ENCODE measurements at regions not wholly inside any gene's neighbourhood (a gene's known extent, or its start where the extent isn't known, plus 50 kb on each side); places are given as distances from the start of the nearest gene placed in this dataset.

- no peak for DNase-seq
Measured at GRCh38 chr21:38997051-38997842, 186.0 kb downstream of the PSMG1 start.

- DNase-seq: no peak
Measured at GRCh38 chr21:38996355-38996754, 186.9 kb downstream of the PSMG1 start.

DNA sequence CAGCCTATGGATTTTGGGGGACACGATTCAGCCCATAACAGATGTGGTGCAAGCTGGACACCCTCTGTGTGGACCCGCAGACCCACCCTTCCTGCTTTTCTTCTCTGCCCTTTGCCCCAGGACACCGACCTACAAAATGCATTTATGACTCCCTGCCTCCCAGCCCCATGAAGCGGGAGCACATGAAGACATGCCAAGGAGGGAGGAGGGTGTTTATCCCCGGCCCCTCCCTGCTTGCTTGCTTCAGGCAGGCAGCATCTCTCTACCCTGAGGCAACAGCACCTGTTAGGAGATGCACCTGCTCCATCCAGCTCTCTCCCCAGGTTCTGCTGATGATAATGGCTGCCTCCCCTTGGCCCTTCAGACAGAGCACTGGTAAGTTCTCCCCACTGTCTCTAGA, 187.5 kb downstream of the PSMG1 start:
- no peak for DNase-seq

DNA sequence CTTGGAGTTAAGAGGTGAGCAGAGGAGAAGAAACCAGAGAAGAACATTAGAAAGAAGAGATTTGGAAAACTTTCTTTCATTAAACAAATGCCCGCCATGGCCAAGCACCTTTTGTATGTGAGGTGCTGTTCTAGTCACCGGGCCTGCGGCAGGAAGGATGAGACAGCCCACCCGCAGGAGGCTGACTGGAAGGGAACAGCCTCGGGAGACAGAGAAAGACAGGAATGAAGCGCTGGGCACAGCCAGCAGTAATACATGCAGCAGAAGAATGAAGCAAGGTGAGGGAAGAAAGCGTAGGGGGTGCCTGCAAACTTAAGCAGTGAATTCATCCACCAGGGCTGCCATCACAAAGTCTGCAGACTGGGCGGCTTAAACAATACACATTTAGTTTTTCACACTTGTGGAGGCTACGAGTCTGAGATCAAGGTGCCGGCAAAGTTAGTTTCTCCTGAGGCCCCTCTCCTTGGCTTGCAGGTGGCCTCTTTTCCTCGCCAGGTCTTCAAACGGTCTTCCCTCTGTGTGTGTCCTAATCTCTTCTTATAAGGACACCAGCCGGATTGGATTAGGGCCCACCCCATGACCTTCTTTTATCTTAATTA, 188.1 kb downstream of the PSMG1 start:
- DNase-seq: no peak

GRCh38 chr21:38994042-38994441, 188.3 kb downstream of the ETS2 start:
- no peak for DNase-seq

GRCh38 chr21:38993561-38993960, 187.8 kb downstream of the ETS2 start:
- no peak for DNase-seq

GRCh38 chr21:38992737-38993136, 187.0 kb downstream of the ETS2 start:
- DNase-seq: no peak

DNA sequence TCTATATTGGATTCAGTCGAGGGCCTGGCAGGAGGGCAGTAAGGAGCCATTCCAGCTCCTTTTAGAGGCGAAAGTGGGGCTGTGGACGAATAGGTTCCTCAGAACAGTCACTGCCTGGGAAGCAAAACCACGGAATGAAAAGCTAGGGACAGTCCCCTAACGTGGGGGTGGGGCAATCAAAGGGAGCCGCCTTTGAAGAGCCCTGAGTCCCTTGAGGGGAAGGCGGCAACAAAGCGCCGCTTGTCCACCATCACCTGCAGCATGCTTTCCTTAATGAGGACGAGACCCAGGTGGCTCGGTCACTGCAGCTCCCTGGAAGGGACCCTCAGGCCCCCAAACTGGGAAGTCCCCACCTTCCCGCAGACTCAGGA, 184.7 kb downstream of the ETS2 start:
- peak; percentile 57 for DNase-seq

GRCh38 chr21:38989745-38990423, 184.2 kb downstream of the ETS2 start:
- DNase-seq: peak; percentile 65

DNA sequence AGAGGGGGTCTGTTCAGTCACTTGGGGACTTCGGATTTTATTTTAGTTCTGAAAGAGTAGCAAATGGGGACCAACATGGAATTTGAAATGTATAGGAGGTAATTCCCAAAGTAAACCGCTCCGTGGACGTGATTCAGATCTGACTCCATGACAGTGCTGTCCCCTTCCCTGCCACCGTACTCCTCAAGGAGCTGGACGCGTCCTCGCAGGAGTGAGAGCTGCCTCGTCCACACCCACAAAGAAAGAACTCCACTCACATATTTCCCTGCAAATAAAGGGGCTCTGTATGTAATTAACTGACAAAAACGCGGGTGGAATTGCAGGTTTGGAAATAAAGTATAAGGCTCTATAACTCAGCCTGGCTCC, 183.6 kb downstream of the ETS2 start:
- DNase-seq: no peak

DNA sequence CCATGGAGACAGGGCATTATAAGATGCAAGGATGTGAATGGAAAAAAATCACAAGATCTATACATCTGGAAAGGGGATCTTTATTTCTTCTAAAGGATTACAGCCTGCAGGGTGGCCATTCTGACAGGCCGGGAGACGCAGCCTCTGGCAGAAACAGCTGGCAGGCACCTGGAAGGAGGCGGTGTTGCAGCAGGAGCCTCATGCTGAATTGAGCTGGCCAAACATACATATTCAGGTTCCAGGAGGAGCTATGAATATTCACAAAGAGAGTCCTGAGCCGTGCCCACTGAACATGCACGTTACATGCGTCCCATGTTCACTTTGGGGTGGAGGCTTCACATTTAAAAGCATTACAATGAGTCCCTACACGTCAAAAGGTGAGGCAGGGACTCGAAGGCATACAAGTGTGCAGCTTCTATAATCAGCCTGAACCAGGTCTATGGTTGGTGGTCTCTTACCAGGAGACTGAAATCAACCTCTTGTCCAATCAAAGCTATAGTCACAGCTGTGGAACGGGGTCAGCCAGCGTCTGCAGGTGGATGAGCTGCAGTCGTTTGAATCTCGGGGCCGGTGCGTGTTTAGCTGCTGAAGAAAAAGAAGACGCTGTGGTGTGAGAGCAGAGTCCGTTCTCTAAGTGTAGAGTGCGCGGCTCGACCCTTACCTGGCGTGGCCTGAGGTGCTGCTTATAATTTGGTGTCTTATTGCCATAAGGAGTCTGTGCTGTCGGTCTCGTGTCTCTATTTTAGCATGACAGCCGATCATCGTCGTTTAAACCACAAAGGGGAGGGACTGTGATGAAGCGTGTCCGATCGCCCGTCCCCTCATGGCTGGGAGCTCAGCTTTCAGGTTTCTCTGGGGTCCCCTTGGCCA, 183.0 kb downstream of the ETS2 start:
- no peak for DNase-seq

DNA sequence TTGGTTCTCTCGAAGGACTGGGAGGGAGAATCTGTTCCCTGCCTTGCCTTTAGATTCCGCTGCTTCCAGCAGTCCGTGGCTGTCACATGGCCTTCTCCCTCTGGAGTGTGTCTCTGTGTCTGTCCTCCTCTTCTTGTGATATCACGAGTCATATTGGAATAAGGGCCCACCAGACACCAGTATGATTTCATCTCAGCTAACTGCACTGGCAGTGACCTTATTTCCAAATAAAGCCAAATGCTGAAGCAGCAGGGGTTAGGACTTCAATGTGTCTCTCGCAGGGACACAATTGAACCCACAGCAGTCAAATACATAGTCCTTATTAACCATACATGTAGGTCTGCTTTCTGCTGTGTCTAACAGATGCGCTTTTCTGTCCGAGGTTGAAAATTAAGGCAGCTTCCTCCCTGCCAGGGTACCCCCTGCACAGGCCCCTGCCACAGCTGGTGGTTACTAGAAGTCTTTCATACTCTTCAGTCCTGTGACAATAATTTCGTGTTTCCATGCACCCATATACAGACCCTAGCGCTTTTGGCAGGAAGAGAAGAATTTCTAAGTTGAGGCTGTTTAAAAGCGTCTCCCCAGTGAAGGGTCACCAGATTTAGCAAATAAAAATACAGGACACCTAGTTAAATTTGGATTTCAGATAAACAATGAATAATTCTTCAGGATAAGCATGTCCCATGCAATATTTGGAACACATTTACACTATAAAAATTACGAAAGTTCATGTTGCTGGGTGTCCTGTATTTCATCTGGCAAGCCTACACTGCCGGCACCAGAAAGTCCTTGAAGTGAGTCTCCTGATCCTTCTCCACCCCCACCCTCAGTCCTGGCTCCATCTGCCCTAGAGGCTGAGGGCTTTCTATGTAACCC, 182.1 kb downstream of the ETS2 start:
- DNase-seq: no peak

- DNase-seq: no peak
Measured at GRCh38 chr21:38986806-38987632, 181.3 kb downstream of the ETS2 start.

GRCh38 chr21:38986406-38986805, 180.7 kb downstream of the ETS2 start:
- DNase-seq: no peak

- DNase-seq: peak; percentile 85
Measured at GRCh38 chr21:38985568-38986378, 180.0 kb downstream of the ETS2 start.

DNA sequence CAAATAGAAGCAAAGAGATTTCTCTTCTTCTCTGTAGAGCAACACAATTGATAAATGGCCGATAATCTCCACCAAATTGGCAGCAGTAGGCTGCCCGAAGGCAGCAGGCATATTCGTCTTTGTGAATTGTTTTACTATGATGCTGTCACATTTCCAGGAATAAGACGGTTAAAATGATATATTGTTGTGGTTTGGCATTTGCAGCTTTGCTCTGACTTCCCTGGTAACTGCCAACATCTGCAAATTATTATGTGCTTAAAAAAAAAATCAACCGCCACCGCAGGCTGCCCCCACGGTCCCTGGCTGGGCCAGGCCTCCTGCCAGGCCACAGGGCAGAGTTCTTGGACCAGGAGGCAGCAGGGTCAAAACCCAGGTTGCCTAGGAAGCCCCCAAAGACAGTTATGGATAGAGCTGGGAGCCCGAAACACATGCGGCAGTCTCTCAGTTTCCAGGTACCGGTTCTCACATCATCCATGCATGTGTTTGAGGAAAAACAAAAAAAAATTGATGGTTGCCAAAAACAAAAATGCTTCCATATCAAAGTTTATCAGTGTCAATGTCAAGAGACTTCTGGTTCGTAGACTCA, 179.3 kb downstream of the ETS2 start:
- DNase-seq: no peak

DNA sequence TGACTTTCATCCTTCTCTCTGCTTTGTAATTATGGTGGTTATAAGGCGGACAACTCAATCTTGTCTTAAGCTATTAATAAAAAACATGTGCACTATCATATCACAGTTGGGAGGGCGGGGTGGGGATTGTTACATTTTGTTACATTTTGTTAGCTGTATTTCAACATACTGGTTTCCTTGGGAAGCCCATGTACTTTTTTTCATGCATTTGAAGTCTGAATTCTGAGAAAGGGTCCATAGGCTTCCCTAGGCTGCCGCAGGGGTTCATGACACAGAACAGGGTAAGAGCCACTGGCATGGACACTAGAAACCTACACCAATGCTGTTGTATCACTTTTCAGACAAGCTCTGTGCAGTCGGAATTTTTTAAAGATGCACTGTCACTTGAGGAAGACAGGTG, 178.8 kb downstream of the ETS2 start:
- no peak for DNase-seq

DNA sequence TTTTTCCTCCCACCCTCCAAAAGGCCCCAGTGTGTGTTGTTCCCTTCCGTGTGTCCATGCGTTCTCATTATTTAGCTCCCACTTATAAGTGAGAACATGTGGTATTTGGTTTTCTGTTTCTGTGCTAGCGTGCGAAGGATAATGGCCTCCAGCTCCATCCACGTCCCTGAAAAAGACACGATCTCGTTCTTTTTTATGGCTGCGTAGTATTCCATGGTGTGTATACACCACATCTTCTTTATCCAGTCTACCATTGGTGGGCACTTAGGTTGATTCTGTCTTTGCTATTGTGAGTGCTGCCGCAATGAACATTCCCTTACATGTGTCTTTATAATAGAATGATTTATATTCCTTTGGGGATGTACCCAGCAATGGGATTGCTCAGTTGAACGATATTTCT, 177.8 kb downstream of the ETS2 start:
- DNase-seq: no peak

DNA sequence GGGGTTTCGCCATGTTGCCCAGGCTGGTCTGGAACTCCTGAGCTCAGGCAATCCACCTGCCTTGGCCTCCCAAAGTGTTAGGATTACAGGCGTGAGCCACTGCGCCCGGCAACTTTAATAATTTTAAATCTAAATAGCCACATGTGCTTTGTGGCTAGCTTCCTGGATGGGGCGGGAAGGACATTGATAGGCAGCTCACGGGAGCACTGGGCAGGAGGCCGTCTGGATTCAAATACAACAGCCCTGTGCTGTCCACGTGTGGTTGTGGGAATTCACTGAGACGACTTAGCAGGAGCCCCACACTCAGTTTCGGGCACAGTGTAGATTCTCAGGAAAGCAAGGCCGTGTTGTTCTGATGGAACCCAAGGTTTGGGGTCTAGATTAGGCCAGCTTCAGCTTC, 177.1 kb downstream of the ETS2 start:
- DNase-seq: no peak

GRCh38 chr21:38982096-38982495, 176.4 kb downstream of the ETS2 start:
- no peak for DNase-seq
